ENCODE measurements at regions not wholly inside any gene's neighbourhood (a gene's known extent, or its start where the extent isn't known, plus 50 kb on each side); places are given as distances from the start of the nearest gene placed in this dataset.

DNA sequence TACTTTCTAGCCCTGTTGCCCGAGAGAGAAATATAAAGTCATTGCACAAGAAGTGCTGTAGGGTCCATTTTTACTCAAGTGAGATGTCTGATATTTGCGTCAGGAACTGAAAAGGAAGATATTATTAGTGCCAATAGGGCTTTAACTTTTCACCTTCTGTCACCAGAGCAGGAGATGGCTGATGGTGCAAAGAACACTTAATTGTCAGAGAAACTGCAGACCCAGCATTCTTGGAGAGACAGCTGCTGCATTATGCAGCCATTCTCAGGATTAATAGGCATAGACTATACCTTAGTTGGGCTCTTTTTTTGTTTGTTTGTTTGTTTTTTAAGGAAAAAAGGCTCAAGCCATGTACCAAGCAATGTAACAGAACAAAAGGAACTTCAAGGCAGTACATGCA lies 179.4 kb downstream of the RPS12 start:
- TF ChIP-seq, protein P1, sequence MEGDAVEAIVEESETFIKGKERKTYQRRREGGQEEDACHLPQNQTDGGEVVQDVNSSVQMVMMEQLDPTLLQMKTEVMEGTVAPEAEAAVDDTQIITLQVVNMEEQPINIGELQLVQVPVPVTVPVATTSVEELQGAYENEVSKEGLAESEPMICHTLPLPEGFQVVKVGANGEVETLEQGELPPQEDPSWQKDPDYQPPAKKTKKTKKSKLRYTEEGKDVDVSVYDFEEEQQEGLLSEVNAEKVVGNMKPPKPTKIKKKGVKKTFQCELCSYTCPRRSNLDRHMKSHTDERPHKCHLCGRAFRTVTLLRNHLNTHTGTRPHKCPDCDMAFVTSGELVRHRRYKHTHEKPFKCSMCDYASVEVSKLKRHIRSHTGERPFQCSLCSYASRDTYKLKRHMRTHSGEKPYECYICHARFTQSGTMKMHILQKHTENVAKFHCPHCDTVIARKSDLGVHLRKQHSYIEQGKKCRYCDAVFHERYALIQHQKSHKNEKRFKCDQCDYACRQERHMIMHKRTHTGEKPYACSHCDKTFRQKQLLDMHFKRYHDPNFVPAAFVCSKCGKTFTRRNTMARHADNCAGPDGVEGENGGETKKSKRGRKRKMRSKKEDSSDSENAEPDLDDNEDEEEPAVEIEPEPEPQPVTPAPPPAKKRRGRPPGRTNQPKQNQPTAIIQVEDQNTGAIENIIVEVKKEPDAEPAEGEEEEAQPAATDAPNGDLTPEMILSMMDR (IDR thresholded peaks at IDR 0.05; ENCODE audit: low read depth, low read length): no peak
- TF ChIP-seq EZH2phosphoT487 (IDR thresholded peaks at IDR 0.05; ENCODE audit: low read depth): no peak
